ENCODE measurements at regions not wholly inside any gene's neighbourhood (a gene's known extent, or its start where the extent isn't known, plus 50 kb on each side); places are given as distances from the start of the nearest gene placed in this dataset.

- TF ChIP-seq CTCF (IDR thresholded peaks at IDR 0.05; ENCODE audit: extremely low read depth in 1 of 2, insufficient read depth in 1 of 2, low read depth in 1 of 2, low read length in 2 of 2) (no peak), EZH2 (IDR thresholded peaks at IDR 0.05; ENCODE audit: borderline replicate concordance, low read depth, low read length, severe bottlenecking) (no peak), POLR2A (IDR thresholded peaks at IDR 0.05; ENCODE audit: low read depth, low read length) (no peak), JUN (IDR thresholded peaks at IDR 0.05; ENCODE audit: borderline replicate concordance, insufficient read depth, insufficient read length, low read depth) (no peak)
These were observed 54.9 kb upstream of the CDH9 start for GRCh38 chr5:27093279-27093678.

Measured in endothelial cell of umbilical vein (primary cell).